Endodermal cell (in vitro differentiated cells): ENCODE measurements at regions not wholly inside any gene's neighbourhood (a gene's known extent, or its start where the extent isn't known, plus 50 kb on each side); places are given as distances from the start of the nearest gene placed in this dataset.

Experiments used
- DNase-seq: peaks from one replicate; pipeline ENCODE4 v3.0.0-alpha.2; 2017
- H3K27ac ChIP-seq: 2 replicates; pipeline ENCODE4 v1.5.1; 2013; ENCODE audit warnings: mild to moderate bottlenecking, low read depth, low read length, moderate library complexity
- H3K27me3 ChIP-seq: 2 replicates; pipeline ENCODE4 v1.6.1; 2013; ENCODE audit warnings: mild to moderate bottlenecking, low read length, moderate library complexity; ENCODE audit not compliant: insufficient read depth, control insufficient read depth, poor library complexity, severe bottlenecking
- H3K36me3 ChIP-seq: 2 replicates; pipeline ENCODE4 v1.7.0; 2013; ENCODE audit warnings: mild to moderate bottlenecking, low read length, moderate library complexity; ENCODE audit not compliant: control insufficient read depth, insufficient read depth
- H3K4me1 ChIP-seq: one replicate; pipeline ENCODE4 v1.7.0; 2013; ENCODE audit warnings: low read length; ENCODE audit not compliant: control insufficient read depth, insufficient read depth
- H3K4me3 ChIP-seq: 2 replicates; pipeline ENCODE4 v1.5.1; 2013; ENCODE audit warnings: mild to moderate bottlenecking, low read length, moderate library complexity
- H3K9ac ChIP-seq: 2 replicates; pipeline ENCODE4 v1.6.1; 2013; ENCODE audit warnings: mild to moderate bottlenecking, low read length, moderate library complexity; ENCODE audit not compliant: poor library complexity, severe bottlenecking; ENCODE audit errors: extremely low read depth
- H3K9me3 ChIP-seq: 2 replicates; pipeline ENCODE4 v1.6.1; 2013; ENCODE audit warnings: mild to moderate bottlenecking, low read length, moderate library complexity; ENCODE audit not compliant: control insufficient read depth
- H3K27ac Mint-ChIP-seq: 2 replicates; pipeline ENCODE4 v1.8.0; 2020; ENCODE audit warnings: mixed read lengths
- H3K27me3 Mint-ChIP-seq: 2 replicates; pipeline ENCODE4 v1.8.0; 2021; ENCODE audit warnings: mild to moderate bottlenecking, mixed read lengths; ENCODE audit not compliant: insufficient read depth
- H3K36me3 Mint-ChIP-seq: 2 replicates; pipeline ENCODE4 v1.8.0; 2020; ENCODE audit warnings: low read depth, mixed read lengths
- H3K4me1 Mint-ChIP-seq: 2 replicates; pipeline ENCODE4 v1.8.0; 2020; ENCODE audit warnings: mixed read lengths
- H3K4me3 Mint-ChIP-seq: 2 replicates; pipeline ENCODE4 v1.8.0; 2020; ENCODE audit warnings: mild to moderate bottlenecking, moderate library complexity, mixed read lengths
- H3K9me3 Mint-ChIP-seq: 2 replicates; pipeline ENCODE4 v1.8.0; 2020; ENCODE audit warnings: mild to moderate bottlenecking, mixed read lengths
- WGBS, 2 experiments: methylation state at CpG; one replicate each; pipeline versions ENCODE4 v1.1.5 to v1.1.7; 2013; ENCODE audit warnings: missing lambda C conversion rate in 2 of 2, mixed read lengths in 1 of 2; ENCODE audit not compliant: insufficient coverage in 1 of 2, insufficient read length in 1 of 2; 5-methylcytosine and 5-hydroxymethylcytosine counted together
- TF ChIP-seq, protein P1 (sequence below): fragments of 200-600 bp; sonication (generic); conservative IDR thresholded peaks from 2 replicates; pipeline ENCODE4 v1.5.0; 2021; ENCODE audit warnings: antibody characterized with exemption, mild to moderate bottlenecking

GRCh38 chr12:32989705-32990104 lies 93.1 kb upstream of the PKP2 start:
- Mint-ChIP-seq H3K9me3 (peaks cover under 1% of the 10 kb centered on the region), H3K36me3 (no peaks in the 10 kb centered on the region), H3K4me3 (no peak overlapping the region), H3K27ac (no peak overlapping the region), H3K4me1 (peaks cover 34% of the 10 kb centered on the region), H3K27me3 (no peaks in the 10 kb centered on the region)
- no peak overlapping the region for H3K4me3 ChIP-seq
- H3K9ac ChIP-seq = no peak overlapping the region
- no peaks in the 10 kb centered on the region for H3K9me3 ChIP-seq
- TF ChIP-seq, protein P1, sequence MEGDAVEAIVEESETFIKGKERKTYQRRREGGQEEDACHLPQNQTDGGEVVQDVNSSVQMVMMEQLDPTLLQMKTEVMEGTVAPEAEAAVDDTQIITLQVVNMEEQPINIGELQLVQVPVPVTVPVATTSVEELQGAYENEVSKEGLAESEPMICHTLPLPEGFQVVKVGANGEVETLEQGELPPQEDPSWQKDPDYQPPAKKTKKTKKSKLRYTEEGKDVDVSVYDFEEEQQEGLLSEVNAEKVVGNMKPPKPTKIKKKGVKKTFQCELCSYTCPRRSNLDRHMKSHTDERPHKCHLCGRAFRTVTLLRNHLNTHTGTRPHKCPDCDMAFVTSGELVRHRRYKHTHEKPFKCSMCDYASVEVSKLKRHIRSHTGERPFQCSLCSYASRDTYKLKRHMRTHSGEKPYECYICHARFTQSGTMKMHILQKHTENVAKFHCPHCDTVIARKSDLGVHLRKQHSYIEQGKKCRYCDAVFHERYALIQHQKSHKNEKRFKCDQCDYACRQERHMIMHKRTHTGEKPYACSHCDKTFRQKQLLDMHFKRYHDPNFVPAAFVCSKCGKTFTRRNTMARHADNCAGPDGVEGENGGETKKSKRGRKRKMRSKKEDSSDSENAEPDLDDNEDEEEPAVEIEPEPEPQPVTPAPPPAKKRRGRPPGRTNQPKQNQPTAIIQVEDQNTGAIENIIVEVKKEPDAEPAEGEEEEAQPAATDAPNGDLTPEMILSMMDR = no peak
- no peak overlapping the region for H3K27ac ChIP-seq
- H3K4me1 ChIP-seq = peaks cover 16% of the 10 kb centered on the region
- DNase-seq = no peak
- no peaks in the 10 kb centered on the region for H3K36me3 ChIP-seq
- H3K27me3 ChIP-seq = no peaks in the 10 kb centered on the region

DNA sequence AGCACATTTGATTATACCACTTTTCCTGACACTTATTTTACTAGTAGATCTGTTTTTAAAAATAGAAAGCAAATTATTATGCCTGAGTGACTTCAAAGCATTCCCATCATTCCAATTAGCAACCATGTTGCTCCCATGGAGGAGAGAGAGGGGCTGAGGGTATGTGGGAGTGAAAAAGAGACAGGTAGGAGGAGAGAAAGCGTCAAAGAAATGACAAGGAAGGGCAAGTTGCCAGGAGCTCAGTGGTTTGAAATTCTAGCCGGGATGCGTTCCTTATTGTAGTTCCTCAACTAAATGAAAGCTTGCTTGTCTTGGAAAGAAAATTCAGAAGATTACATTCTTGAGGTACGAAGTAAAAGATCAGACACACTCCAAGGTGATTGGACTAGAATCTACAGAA lies 92.4 kb upstream of the PKP2 start:
- no peak overlapping the region for H3K27ac Mint-ChIP-seq
- peaks cover 7% of the 10 kb centered on the region for H3K9me3 ChIP-seq
- DNase-seq = no peak
- no peak overlapping the region for H3K9ac ChIP-seq
- no peaks in the 10 kb centered on the region for H3K27me3 Mint-ChIP-seq
- TF ChIP-seq, protein P1 = no peak
- peaks cover 7% of the 10 kb centered on the region for H3K9me3 Mint-ChIP-seq
- H3K27ac ChIP-seq = peak overlapping the region; percentile 56
- no peaks in the 10 kb centered on the region for H3K27me3 ChIP-seq
- H3K4me3 ChIP-seq = no peak overlapping the region
- peaks cover 11% of the 10 kb centered on the region for H3K4me1 ChIP-seq
- 69 to 90% methylated on average over 3 to 4 of the region's 4 CpGs for WGBS, 2 experiments
- H3K36me3 ChIP-seq = no peaks in the 10 kb centered on the region
- peaks cover 27% of the 10 kb centered on the region for H3K4me1 Mint-ChIP-seq
- H3K36me3 Mint-ChIP-seq = no peaks in the 10 kb centered on the region
- no peak overlapping the region for H3K4me3 Mint-ChIP-seq

- Mint-ChIP-seq H3K9me3 (peaks cover 11% of the 10 kb centered on the region), H3K4me3 (no peak overlapping the region), H3K27ac (no peak overlapping the region), H3K27me3 (no peaks in the 10 kb centered on the region), H3K4me1 (peaks cover 28% of the 10 kb centered on the region), H3K36me3 (peaks cover 2% of the 10 kb centered on the region)
- DNase-seq = no peak
- Histone ChIP-seq H3K4me1 (peaks cover 11% of the 10 kb centered on the region), H3K36me3 (no peaks in the 10 kb centered on the region), H3K27me3 (no peaks in the 10 kb centered on the region), H3K9me3 (peaks cover 19% of the 10 kb centered on the region), H3K9ac (no peak overlapping the region), H3K27ac (no peak overlapping the region), H3K4me3 (no peak overlapping the region)
- 80 to 90% methylated on average over 1 of the region's 1 CpG for WGBS, 2 experiments
- TF ChIP-seq, protein P1 = no peak
Observed at GRCh38 chr12:32987512-32987911, 90.9 kb upstream of the PKP2 start.
